ENCODE measurements at regions not wholly inside any gene's neighbourhood (a gene's known extent, or its start where the extent isn't known, plus 50 kb on each side); places are given as distances from the start of the nearest gene placed in this dataset.

- no peak for TF ChIP-seq CTCF (IDR thresholded peaks at IDR 0.05)
- no peak for TF ChIP-seq EP300 (IDR thresholded peaks at IDR 0.05)
- no peak for TF ChIP-seq POLR2AphosphoS5 (IDR thresholded peaks at IDR 0.05)
Measured at GRCh38 chr2:199602896-199603717, 145.4 kb upstream of the SATB2 start.
